C4-2B (cell line): ENCODE measurements at regions not wholly inside any gene's neighbourhood (a gene's known extent, or its start where the extent isn't known, plus 50 kb on each side); places are given as distances from the start of the nearest gene placed in this dataset.

Source experiments
- H3K27ac ChIP-seq: fragments of 450-650 bp; 2 replicates; pipeline ENCODE4 v1.5.1; 2017
- ZFX ChIP-seq: fragments of 450-650 bp; IDR thresholded peaks from 2 replicates; pipeline ENCODE4 v1.6.1; 2017
- TF ChIP-seq, protein P1 (sequence below): fragments of 450-650 bp; conservative IDR thresholded peaks from 2 replicates; pipeline ENCODE4 v1.5.1; 2017; ENCODE audit warnings: mild to moderate bottlenecking

DNA sequence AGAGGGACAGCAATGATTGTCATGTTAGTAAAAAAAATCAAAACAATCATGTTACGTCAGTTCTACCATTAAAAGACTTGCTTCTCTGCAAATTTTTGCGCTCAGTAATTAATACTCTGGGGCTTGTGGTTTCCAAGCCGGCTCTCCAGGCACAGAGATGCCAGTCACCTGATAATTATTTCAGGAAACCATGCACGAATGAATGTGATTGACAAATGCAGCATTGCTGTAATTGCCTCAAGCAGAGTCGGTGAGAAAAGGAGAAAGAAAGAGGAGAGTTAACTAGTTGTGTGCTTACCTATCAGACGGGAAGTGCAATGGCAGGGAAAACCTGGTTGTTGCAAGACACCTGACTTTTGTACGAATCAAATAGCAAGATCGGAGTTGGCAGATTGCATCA lies 609.8 kb upstream of the MKI67 start:
- TF ChIP-seq, protein P1, sequence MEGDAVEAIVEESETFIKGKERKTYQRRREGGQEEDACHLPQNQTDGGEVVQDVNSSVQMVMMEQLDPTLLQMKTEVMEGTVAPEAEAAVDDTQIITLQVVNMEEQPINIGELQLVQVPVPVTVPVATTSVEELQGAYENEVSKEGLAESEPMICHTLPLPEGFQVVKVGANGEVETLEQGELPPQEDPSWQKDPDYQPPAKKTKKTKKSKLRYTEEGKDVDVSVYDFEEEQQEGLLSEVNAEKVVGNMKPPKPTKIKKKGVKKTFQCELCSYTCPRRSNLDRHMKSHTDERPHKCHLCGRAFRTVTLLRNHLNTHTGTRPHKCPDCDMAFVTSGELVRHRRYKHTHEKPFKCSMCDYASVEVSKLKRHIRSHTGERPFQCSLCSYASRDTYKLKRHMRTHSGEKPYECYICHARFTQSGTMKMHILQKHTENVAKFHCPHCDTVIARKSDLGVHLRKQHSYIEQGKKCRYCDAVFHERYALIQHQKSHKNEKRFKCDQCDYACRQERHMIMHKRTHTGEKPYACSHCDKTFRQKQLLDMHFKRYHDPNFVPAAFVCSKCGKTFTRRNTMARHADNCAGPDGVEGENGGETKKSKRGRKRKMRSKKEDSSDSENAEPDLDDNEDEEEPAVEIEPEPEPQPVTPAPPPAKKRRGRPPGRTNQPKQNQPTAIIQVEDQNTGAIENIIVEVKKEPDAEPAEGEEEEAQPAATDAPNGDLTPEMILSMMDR: no peak
- no peak for TF ChIP-seq ZFX
- no peak overlapping the region; the same call in 1 of the 2 replicates for H3K27ac ChIP-seq

DNA sequence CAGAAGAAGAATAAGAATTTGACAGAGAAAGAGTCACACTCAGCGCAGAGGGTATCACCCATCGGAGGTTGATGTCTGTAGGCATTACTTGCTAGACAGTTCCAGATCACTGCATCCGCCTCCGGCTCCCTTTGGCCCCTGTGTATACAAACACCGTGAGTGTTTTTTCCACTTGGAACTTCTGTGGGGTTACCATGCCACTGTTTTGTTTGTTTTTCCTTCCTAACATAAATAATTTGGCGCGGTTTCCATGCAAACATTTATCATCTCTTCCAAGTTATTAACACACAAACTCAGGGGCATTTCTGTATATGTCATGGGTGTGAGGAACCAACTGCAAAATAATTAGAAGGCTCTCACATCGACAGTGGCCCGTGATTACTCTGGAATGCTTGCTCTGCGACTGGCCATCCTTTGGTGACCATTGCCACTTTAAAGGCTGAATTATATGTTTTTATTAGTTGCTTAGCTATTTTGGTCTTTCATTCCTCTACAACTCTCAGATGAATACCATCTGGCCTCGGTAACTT lies 612.2 kb upstream of the MKI67 start:
- TF ChIP-seq, protein P1: no peak
- no peak for TF ChIP-seq ZFX
- H3K27ac ChIP-seq: no peak overlapping the region

DNA sequence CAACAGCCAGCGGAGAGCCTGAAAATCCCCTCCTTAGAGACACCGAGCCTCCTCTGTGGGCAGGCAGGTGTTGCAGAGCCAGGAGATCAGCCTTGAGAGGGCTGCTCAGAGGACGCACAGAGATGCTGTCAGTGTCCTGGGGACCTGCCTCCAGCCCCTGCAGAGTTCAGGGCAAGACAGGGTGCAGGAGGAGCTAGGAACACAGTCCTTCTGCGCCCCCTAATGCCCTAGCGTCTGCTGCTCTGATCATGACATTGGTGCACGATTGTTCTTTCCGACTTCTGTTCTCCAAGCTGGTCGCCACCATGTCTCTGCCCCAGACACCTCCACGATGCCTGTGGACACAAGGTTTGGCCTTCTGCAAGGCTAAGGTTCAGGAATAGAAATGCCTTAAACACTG lies 613.7 kb upstream of the MKI67 start:
- H3K27ac ChIP-seq: no peak overlapping the region
- no peak for TF ChIP-seq ZFX
- TF ChIP-seq, protein P1: no peak; the same call in 1 of the 2 replicates

DNA sequence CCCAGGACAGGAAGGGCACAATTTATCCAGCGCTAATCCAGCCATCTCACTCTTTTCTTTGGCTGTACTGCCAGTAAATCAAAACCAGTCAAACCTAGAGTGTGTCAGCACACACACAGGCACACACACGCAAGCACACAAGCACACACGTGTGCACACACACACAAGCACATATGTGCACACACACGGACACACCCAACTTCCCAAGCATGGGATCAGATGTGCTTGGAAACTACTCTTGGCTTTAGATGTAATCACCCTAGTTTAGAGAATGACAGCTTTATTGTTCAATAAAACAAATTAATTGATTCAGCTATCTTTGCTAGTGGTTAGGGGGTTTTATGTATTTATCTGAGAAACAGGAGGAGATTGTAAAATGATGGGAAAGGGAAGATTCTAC lies 615.0 kb upstream of the MKI67 start:
- no peak overlapping the region for H3K27ac ChIP-seq
- no peak for TF ChIP-seq ZFX
- TF ChIP-seq, protein P1: no peak

DNA sequence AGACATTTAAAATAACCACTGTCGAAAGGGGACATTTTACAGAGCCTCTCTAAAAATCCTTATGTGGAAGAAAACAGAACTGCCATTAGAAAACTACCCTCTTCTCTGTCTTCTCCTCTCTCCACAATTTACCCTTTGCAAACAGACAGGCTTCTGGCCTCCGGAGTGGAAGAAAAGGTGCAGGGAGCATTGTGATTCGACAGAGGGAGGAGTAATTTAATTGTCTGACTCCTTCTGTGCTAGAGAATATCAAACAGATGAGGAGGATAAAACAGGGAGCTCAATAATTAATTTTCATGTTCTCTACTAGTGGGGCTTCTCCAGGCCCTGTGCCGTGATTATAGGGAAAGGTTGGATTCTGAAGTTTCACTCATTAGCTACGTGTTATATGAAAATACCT lies 615.5 kb upstream of the MKI67 start:
- no peak overlapping the region for H3K27ac ChIP-seq
- TF ChIP-seq, protein P1: no peak
- TF ChIP-seq ZFX: no peak

DNA sequence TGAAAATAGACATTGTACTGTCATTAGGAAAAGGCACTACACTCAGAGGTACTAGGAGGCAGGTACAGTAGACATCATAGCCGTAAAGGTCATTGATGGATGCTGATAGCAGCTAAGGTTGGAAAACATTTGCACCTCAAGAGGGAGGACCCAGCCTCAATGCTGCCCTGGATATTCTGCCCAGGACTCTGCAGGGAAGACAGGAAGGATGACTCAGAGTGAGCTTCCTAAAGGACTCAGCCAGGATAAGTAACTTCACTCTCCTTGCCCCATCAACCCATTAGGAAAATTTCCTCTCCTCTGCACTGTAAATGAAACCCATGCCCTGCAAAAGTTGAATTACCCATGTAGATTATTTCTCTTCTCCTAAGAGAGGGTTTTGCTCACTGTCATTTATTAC lies 617.9 kb upstream of the MKI67 start:
- TF ChIP-seq, protein P1: no peak
- TF ChIP-seq ZFX: no peak
- H3K27ac ChIP-seq: no peak overlapping the region

DNA sequence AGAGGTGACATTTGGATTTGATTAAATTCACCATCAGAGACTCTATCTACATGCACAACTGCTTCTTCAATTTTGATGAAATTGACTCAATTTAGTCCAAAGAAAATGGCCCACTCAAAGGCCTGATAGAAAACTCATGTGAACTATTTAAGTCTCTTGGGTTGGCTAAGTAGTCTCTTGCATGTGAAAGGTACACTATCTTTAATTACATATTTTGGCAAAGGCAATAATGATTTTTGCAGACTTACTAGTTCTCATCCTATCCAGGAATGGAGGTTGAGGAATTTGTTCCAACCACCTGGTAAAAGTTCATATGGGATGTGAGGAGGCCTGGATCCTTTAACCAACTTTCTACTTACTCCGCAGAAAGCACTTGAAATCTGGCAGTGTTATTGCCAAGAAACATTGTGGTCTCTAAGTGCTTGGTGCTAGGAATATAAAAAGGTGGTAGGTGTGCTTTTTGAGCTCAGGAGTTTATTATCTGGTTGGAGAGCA lies 618.6 kb upstream of the MKI67 start:
- TF ChIP-seq, protein P1: no peak
- TF ChIP-seq ZFX: no peak

More for the DNA sequence above, 618.6 kb upstream of the MKI67 start:
- H3K27ac ChIP-seq: no peak overlapping the region
